Skin of body (tissue), 1 donor: ENCODE measurements at regions not wholly inside any gene's neighbourhood (a gene's known extent, or its start where the extent isn't known, plus 50 kb on each side); places are given as distances from the start of the nearest gene placed in this dataset.
"Not testable (repeated sequence)": the region's sequence is repeated elsewhere in the genome, so short reads cannot be mapped to it uniquely, and the experiment has no call there.

Experiments used
- DNase-seq: peaks from one replicate; lab custom pipeline; 2025; lab: John Stamatoyannopoulos, UW

DNA sequence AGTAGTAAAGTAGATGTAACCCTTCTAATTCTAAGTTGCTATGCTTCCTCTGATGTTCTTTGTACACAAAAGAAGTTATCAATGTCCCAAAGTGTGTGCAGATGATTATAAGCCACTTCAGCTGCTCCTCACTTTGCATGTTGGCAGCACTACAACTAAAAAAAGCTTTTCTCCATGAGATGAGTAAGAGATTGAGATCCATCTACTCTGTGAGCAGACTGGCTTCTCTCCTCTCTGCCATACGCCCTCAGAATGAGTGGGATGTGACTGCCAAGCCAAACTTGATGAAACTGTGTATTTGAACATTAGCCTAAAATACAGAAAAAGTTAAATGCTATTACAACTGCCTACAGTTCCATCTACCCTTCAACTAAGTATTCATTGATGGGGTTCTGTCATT is 102.9 kb upstream of the ETV1 start:
- DNase-seq = no peak

DNA sequence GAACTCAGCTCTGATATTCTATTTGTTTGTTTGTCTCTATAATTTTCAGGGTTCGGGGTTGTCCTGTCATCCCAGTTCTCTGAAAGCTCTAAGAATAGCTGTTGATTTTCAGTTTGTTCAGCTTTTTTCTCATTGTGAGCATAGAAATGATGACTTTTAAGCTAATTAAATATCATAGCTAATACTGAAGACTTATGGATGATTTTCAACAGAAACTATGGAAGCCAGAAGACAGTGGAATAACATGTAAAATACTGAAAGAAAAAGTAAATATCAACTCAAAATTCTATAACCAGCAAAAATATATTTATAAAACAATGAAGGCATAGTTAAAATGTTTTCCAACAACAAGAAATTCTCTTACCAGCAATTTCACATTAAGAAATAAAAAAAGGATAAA is 96.4 kb upstream of the ETV1 start:
- no peak for DNase-seq

DNA sequence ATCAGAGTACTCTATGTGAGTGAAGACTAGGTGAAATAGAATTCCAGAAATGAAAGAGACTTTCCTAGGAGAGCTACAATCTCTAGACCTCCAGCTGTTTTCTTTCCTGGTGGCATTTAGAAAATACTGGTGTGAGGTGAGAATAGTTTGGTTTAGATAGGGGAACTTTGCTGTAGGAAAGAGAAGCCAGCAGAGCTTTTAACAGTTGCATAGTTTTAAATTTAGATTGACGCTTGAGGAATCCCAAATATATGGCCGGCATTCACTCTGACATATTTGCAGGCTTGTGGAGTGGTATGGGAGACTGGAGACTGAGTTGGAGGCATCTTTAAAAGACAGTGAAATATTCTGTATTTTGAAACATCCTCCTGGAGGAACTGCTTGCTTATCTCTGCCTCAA is 94.3 kb upstream of the ETV1 start:
- no peak for DNase-seq

DNA sequence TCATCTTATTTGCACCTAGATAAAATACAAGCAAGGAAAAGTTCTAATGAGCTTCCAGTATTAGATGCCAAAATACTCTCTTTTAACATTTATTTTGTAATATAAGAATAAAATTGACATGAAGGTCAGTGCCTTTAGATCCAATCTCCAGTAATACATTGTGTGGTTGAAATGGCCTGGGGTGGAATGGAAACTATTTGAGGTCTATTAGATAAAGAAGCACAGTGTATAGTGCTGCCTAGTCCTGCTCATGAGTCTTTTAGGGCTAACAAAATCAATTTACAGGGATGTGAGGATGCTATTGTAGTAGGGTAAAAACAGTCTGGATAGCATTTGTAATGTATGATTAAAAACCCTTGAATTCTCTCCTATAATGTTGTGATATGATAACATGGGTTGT is 84.5 kb upstream of the ETV1 start:
- DNase-seq = no peak

DNA sequence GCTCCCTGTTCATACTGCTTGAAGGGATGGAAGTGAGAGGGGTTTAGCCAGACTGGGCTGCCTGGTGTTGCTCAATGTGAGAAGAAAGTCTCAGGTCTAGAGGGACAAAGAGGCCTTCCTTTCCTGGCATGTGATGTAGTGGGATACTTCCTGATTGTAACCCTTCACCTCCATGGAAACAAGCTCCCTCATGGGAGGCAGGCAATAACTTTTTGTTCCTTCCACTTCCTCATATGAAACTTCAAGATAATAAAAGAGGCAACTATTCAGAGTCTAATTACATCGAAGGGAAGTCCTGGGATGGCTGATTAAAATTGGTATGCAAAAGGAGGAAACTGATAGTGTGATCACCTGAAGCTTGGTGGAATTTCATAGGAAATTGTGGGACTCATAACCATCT is 84.1 kb upstream of the ETV1 start:
- peak; percentile 14 for DNase-seq

DNA sequence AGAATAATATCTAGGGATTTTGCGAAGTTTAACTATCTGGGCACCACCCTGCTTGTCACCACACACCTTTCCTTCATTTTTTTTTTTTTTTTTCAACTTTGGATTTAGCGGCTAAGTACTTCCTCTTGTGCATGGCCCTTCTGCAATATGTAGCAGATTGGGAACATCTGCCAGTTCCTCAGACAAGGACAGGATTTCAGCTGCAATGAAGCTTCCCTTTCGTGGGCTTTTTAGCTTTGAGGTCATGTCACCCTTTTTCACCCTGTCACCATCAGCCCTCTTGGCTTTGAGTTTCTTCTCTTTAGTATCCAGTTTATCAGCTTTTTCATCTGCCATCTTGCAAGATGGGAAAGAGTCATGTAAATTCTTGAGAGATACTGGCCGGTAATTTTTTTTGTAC is 81.6 kb upstream of the ETV1 start:
- DNase-seq = no peak

DNA sequence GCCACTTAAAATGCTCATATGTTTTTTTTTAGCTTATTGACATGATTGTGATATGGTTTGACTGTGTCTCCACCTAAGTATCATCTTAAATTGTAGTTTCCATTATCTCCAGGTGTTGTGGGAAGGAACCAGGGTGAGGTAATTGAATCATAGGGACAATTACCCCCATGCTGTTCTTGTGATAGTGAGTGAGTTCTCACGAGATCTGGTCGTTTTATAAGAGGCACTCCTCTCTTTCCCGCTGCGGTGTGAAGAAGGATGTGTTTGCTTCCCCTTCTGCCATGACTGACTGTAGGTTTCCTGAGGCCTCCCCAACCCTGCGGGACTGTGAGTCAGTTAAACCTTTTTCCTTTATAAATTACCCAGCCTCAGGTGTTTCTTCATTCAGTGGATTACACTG is 80.5 kb upstream of the ETV1 start:
- no peak for DNase-seq

DNA sequence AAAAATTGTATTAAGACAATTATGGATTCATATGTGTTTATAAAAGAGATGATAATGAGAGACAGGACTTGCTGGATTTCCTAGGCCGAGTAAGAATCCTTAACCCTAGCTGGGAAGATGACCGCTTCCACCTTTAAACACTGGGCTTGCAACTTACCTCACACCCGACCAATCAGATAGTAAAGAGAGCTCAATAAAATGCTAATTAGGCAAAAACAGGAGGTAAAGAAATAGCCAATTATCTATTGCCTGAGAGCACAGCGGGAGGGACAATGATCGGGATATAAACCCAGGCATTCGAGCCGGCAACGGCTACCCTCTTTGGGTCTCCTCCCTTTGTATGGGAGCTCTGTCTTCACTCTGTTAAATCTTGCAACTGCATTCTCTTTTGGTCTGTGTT is 77.3 kb upstream of the ETV1 start:
- not testable (repeated sequence) for DNase-seq

DNA sequence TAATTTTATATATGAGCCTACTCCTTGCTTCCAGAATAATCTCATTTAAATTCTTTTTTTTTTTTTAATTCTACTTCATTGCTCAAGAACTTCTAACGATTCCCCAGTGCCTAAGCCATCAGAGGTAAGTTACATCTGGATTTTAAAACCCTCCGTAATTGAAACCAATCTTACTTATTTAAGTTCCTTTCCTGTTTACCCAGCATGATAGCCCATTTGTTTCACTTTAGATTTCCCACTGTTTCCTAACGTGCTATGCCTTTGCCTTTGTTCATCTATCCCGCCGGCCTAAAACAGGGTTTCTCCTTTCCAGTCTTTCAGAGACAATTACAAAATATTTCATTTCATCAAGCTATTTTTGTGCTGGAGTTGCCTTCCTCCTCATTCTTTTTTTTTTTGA is 75.8 kb upstream of the ETV1 start:
- no peak for DNase-seq

DNA sequence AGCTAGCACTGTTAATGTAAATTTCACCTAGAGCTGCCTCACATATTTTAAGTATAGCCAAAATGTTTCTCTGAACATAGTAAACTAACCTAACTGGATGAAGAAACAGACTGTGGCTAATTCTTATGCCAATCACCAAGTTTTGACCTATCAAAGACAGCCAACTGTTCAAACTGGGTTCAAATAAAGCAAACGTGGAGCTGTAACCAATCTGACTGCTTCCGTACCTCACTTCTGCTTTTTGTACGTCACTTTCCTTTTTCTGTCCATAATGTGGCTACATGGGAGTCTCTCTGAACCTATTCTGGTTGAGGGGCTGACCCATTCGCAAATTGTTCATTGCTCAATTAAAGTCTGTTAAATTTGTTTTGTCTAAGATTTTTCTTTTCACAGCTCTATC is 66.3 kb upstream of the ETV1 start:
- DNase-seq = no peak

DNA sequence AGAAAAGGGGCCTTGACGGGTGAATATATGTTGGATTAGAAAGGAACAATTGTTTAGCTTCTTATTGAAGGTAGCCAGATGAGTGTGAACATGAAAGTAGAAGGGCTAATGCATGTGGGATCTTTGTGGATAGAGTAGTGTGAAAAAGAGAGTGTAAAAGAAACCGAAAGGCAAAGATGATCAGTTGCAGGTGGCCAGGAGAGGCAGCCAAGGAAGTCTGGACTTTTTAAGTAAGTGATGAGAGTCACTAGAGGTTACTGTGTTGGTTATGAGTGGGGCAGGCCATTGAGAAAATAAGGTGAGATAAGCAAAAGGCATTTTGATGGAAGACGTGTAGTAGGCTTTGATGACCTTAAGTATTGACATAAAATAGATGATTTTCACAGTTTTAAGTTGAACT is 64.7 kb upstream of the ETV1 start:
- DNase-seq = no peak

DNA sequence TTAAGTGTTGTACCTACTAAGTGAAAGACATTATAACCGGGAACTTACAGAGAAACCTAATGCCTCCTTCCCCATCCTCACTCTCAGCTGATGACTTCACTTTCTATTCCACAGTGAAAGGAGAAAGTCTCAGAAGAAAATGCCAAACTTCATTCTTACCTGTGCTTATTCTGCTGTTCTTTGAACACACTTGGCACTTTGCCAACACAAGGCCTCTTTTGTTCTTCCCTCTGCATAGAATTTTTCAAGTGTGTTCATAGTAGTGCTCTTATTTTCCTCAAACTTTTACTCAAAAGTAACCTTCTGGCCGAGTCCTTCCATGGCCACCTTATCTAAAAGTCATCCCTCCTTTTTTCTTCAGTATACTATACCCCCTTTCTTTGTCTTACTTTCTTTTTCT is 59.4 kb upstream of the ETV1 start:
- DNase-seq = no peak

DNA sequence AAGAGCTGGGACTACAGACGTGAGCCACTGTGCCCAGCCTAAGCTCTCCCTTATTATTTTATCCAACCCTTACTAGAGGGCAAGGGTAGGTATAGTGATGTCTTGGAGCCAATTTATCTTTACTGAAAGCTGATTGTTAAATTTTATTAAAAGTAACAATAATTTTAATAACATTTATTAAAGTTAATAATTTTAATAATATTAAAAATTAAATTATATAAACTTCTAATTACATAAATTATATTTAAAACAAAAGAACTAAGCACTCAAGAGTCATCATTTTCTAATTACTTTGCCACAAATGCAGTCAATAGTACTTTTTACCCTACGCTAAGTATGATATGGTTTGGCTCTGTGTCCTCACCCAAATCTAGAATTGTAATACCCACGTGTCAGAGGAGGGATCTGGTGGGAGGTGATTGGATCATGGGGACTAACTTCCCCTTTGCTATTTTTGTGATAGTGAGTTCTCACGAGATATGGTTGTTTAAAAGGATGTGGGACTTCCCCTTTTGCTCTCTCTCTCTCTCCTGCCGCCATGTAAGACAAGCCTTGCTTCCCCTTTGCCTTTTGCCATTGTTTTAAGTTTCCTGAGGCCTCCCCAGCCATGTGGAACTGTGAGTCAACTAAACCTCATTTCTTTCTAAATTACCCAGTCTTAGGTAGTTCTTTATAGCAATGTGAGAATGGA is 58.4 kb upstream of the ETV1 start:
- no peak for DNase-seq

DNA sequence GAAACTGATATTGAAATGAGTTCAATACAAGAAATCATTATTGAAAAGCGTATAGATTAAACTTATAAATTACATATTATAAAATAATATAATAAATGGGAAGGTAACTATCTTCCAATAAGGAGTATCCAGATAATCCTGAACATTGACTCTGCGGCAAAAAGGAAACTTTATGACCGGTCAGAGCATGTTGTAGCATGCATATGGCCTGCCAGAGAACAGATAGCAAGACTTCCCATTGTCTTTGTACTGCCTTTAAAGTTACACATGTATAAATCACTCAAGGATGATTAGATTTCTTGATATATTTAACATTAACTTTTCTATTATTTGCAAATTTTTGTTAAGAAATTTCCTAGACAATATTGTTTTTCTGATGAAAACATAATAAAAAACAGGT is 56.2 kb upstream of the ETV1 start:
- no peak for DNase-seq

DNA sequence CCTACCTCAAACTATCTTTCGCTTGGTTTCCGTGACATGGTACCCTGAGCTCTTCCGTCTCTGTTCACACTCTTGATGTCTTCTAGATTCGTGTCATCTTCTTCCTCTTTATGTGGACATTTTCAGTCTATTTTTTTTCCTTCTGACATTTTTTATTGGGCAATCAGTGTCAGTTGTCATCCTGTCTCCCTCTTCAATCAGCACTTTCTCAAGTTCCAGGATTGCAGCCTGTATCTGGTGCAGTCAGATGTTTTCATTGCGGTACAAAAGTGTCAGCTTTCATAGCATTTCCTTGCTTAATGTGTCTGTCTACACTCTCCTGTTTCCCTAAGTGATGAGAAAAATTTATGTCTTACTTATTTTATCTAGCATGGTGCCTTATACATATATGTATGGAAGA is 51.1 kb upstream of the ETV1 start:
- DNase-seq = no peak
